GM23338 (cell line): ENCODE measurements at regions not wholly inside any gene's neighbourhood (a gene's known extent, or its start where the extent isn't known, plus 50 kb on each side); places are given as distances from the start of the nearest gene placed in this dataset.

Source experiments
- ATAC-seq: fragments of 200-7000 bp; cut with Tn5 transposase; 3 replicates; pipeline ENCODE4 v1.9.1; 2020
- DNase-seq: peaks from one replicate; pipeline ENCODE4 v3.0.0-alpha.2; 2015; ENCODE audit warnings: low spot score
- H2AFZ ChIP-seq: fragments of 200-600 bp; sonication (generic); 2 replicates; pipeline ENCODE4 v1.8.0; 2016; ENCODE audit warnings: antibody characterized with exemption, mild to moderate bottlenecking, moderate library complexity
- H3F3A ChIP-seq: fragments of 200-600 bp; sonication (generic); replicated peaks from 2 replicates; pipeline ENCODE4 v1.8.0; 2017; ENCODE audit warnings: antibody characterized with exemption, mixed run types, low read depth
- H3K27ac ChIP-seq: fragments of 200-600 bp; sonication (generic); 2 replicates; pipeline ENCODE4 v1.6.1; 2016; ENCODE audit warnings: low read depth
- H3K27me3 ChIP-seq: fragments of 200-600 bp; sonication (generic); 2 replicates; pipeline ENCODE4 v1.8.0; 2016; ENCODE audit warnings: mild to moderate bottlenecking, mixed run types, moderate library complexity; ENCODE audit not compliant: insufficient read depth
- H3K36me3 ChIP-seq: fragments of 200-600 bp; sonication (generic); 2 replicates; pipeline ENCODE4 v1.8.0; 2016; ENCODE audit warnings: mild to moderate bottlenecking; ENCODE audit not compliant: insufficient read depth
- H3K4me1 ChIP-seq: fragments of 200-600 bp; sonication (generic); 2 replicates; pipeline ENCODE4 v1.8.0; 2016; ENCODE audit warnings: mild to moderate bottlenecking, moderate library complexity; ENCODE audit not compliant: insufficient read depth
- H3K4me2 ChIP-seq: fragments of 200-600 bp; sonication (generic); 2 replicates; pipeline ENCODE4 v1.7.1; 2017; ENCODE audit warnings: mixed run types
- H3K4me3 ChIP-seq: fragments of 200-600 bp; sonication (generic); 2 replicates; pipeline ENCODE4 v1.6.1; 2016; ENCODE audit warnings: mixed run types
- H3K79me2 ChIP-seq: fragments of 200-600 bp; sonication (generic); replicated peaks from 2 replicates; pipeline ENCODE4 v1.8.0; 2017; ENCODE audit warnings: mild to moderate bottlenecking; ENCODE audit not compliant: insufficient read depth
- H3K9me2 ChIP-seq: fragments of 200-600 bp; sonication (generic); 2 replicates; pipeline ENCODE4 v1.8.0; 2017; ENCODE audit not compliant: insufficient read depth
- H4K20me1 ChIP-seq: fragments of 200-600 bp; sonication (generic); replicated peaks from 2 replicates; pipeline ENCODE4 v1.8.0; 2017; ENCODE audit warnings: mild to moderate bottlenecking; ENCODE audit not compliant: insufficient read depth
- H3K27ac Mint-ChIP-seq: 2 replicates; pipeline ENCODE4 v1.8.0; 2020; ENCODE audit warnings: inconsistent platforms, mild to moderate bottlenecking, moderate library complexity, mixed read lengths
- H3K27me3 Mint-ChIP-seq: 3 replicates; pipeline ENCODE4 v1.8.0; 2022; ENCODE audit warnings: low read depth, mild to moderate bottlenecking, moderate library complexity, mixed read lengths, inconsistent platforms; ENCODE audit not compliant: insufficient read depth, poor library complexity
- H3K36me3 Mint-ChIP-seq: 3 replicates; pipeline ENCODE4 v1.8.0; 2021; ENCODE audit warnings: low read depth, mild to moderate bottlenecking, inconsistent platforms, moderate library complexity, mixed read lengths
- H3K4me1 Mint-ChIP-seq: 3 replicates; pipeline ENCODE4 v1.8.0; 2020; ENCODE audit warnings: mild to moderate bottlenecking, inconsistent platforms, mixed read lengths
- H3K4me3 Mint-ChIP-seq: 3 replicates; pipeline ENCODE4 v1.8.0; 2021; ENCODE audit warnings: moderate library complexity, mild to moderate bottlenecking, inconsistent platforms, mixed read lengths
- H3K9me3 Mint-ChIP-seq: 3 replicates; pipeline ENCODE4 v1.8.0; 2020; ENCODE audit warnings: moderate library complexity, mild to moderate bottlenecking, inconsistent platforms, mixed read lengths
- CREB1 ChIP-seq: fragments of 250-450 bp; sonication (Bioruptor Pico); IDR thresholded peaks from 2 replicates; pipeline ENCODE4 v1.5.0; 2020; ENCODE audit warnings: low read depth, mild to moderate bottlenecking, moderate library complexity
- ETS1 ChIP-seq: IDR thresholded peaks from 2 replicates; pipeline ENCODE4 v1.6.1; 2016; ENCODE audit warnings: antibody characterized with exemption
- EZH2 ChIP-seq: fragments of 200-600 bp; sonication (generic); IDR thresholded peaks from one replicate; pipeline ENCODE4 v1.8.0; 2017; ENCODE audit warnings: antibody characterized with exemption, mild to moderate bottlenecking, low read depth; ENCODE audit not compliant: unreplicated experiment
- EZH2phosphoT487 ChIP-seq: fragments of 200-600 bp; sonication (generic); IDR thresholded peaks from one replicate; pipeline ENCODE4 v1.8.1; 2018; ENCODE audit warnings: antibody characterized with exemption; ENCODE audit not compliant: unreplicated experiment
- JUNB ChIP-seq: IDR thresholded peaks from one replicate; pipeline ENCODE4 v1.6.1; 2016; ENCODE audit warnings: antibody characterized with exemption; ENCODE audit not compliant: unreplicated experiment
- POLR2AphosphoS5 ChIP-seq: IDR thresholded peaks from 2 replicates; pipeline ENCODE4 v1.6.1; 2016; ENCODE audit warnings: antibody characterized with exemption, low read depth
- ZNF462 ChIP-seq: fragments of 250-450 bp; sonication (Bioruptor Pico); IDR thresholded peaks from 2 replicates; pipeline ENCODE4 v1.5.0; 2020; ENCODE audit warnings: mild to moderate bottlenecking, moderate library complexity

GRCh38 chr3:70813311-70813710 lies 500.9 kb upstream of the MDFIC2 start:
- no peak overlapping the region for H2AFZ ChIP-seq
- ATAC-seq, result no peak
- Mint-ChIP-seq H3K27me3 (no peaks in the 10 kb centered on the region), H3K4me1 (no peaks in the 10 kb centered on the region), H3K36me3 (peaks cover 12% of the 10 kb centered on the region; the same call in 2 of the 3 replicates), H3K27ac (no peak overlapping the region), H3K9me3 (peaks cover 18% of the 10 kb centered on the region; the same call in 2 of the 3 replicates), H3K4me3 (no peak overlapping the region)
- TF ChIP-seq CREB1 (CRISPR knock-in tag) (no peak), ZNF462 (no peak), JUNB (no peak), EZH2phosphoT487 (no peak), POLR2AphosphoS5 (no peak), EZH2 (no peak)
- no peak overlapping the region for H3K4me3 ChIP-seq
- no peaks in the 10 kb centered on the region for H3K4me1 ChIP-seq
- no peaks in the 10 kb centered on the region for H4K20me1 ChIP-seq
- no peak for DNase-seq
- no peaks in the 10 kb centered on the region for H3F3A ChIP-seq
- H3K27ac ChIP-seq, result no peak overlapping the region
- no peak overlapping the region for H3K4me2 ChIP-seq
- H3K36me3 ChIP-seq, result no peaks in the 10 kb centered on the region
- no peaks in the 10 kb centered on the region; the same call in 1 of the 2 replicates for H3K9me2 ChIP-seq
- no peaks in the 10 kb centered on the region for H3K27me3 ChIP-seq
- H3K79me2 ChIP-seq, result no peaks in the 10 kb centered on the region

- no peak overlapping the region for H3K27ac ChIP-seq
- Mint-ChIP-seq H3K4me1 (no peaks in the 10 kb centered on the region), H3K27me3 (no peaks in the 10 kb centered on the region), H3K4me3 (no peak overlapping the region), H3K27ac (no peak overlapping the region), H3K36me3 (peaks cover 8% of the 10 kb centered on the region; the same call in 2 of the 3 replicates), H3K9me3 (peaks cover 9% of the 10 kb centered on the region; the same call in 2 of the 3 replicates)
- H2AFZ ChIP-seq, result no peak overlapping the region
- H3K9me2 ChIP-seq, result no peaks in the 10 kb centered on the region; the same call in 1 of the 2 replicates
- no peak overlapping the region for H3K4me3 ChIP-seq
- no peaks in the 10 kb centered on the region for H3K27me3 ChIP-seq
- no peaks in the 10 kb centered on the region for H3K79me2 ChIP-seq
- no peaks in the 10 kb centered on the region for H3F3A ChIP-seq
- H4K20me1 ChIP-seq, result no peaks in the 10 kb centered on the region
- ATAC-seq (no peak), DNase-seq (no peak)
- no peaks in the 10 kb centered on the region for H3K4me1 ChIP-seq
- H3K36me3 ChIP-seq, result no peaks in the 10 kb centered on the region
- no peak overlapping the region for H3K4me2 ChIP-seq
- TF ChIP-seq ETS1 (no peak), EZH2phosphoT487 (no peak)
Observed at GRCh38 chr3:70811880-70812279, 499.4 kb upstream of the MDFIC2 start.
